ENCODE measurements at regions not wholly inside any gene's neighbourhood (a gene's known extent, or its start where the extent isn't known, plus 50 kb on each side); places are given as distances from the start of the nearest gene placed in this dataset.

- no peak overlapping the region for H3K27ac Mint-ChIP-seq
- H3K4me1 Mint-ChIP-seq = 0 out of 2 replicates have a peak, but pooled peaks cover 2% of the 10 kb centered on the region
- no peak for ATAC-seq
- no peak overlapping the region for H3K4me3 Mint-ChIP-seq
- no peaks in the 10 kb centered on the region for H3K9me3 Mint-ChIP-seq
- ChIA-PET POLR2A (no interaction called here), CTCF (interaction anchor here (1.4 kb wide), 1 partner anchor 145 kb away, joined by 4 read pairs; no protein-coding TSS in a partner anchor)
- H3K36me3 Mint-ChIP-seq = no peaks in the 10 kb centered on the region
- no peaks in the 10 kb centered on the region for H3K27me3 Mint-ChIP-seq (ENCODE audit: low read depth)
- DNase-seq (ENCODE audit: low spot score) = no peak
- no peak for TF ChIP-seq ERG (CRISPR knock-in tag; IDR thresholded peaks at IDR 0.05)
- TF ChIP-seq GABPB1 (CRISPR knock-in tag; IDR thresholded peaks at IDR 0.05) = no peak
- TF ChIP-seq ATF2 (CRISPR knock-in tag; IDR thresholded peaks at IDR 0.05; ENCODE audit: borderline replicate concordance, low read depth) = no peak
- no peak for TF ChIP-seq ATF1 (CRISPR knock-in tag; IDR thresholded peaks at IDR 0.05)
- no peak for TF ChIP-seq SMAD4 (CRISPR knock-in tag; IDR thresholded peaks at IDR 0.05)
- TF ChIP-seq SP1 (CRISPR knock-in tag; conservative IDR thresholded peaks at IDR 0.05) = no peak
- no peak for TF ChIP-seq ZNF232 (CRISPR knock-in tag; IDR thresholded peaks at IDR 0.05)
- TF ChIP-seq IRF2 (CRISPR knock-in tag; IDR thresholded peaks at IDR 0.05; ENCODE audit: borderline replicate concordance, low read depth) = no peak
- no peak for TF ChIP-seq ZNF416 (CRISPR knock-in tag; IDR thresholded peaks at IDR 0.05)
- TF ChIP-seq, protein P1, sequence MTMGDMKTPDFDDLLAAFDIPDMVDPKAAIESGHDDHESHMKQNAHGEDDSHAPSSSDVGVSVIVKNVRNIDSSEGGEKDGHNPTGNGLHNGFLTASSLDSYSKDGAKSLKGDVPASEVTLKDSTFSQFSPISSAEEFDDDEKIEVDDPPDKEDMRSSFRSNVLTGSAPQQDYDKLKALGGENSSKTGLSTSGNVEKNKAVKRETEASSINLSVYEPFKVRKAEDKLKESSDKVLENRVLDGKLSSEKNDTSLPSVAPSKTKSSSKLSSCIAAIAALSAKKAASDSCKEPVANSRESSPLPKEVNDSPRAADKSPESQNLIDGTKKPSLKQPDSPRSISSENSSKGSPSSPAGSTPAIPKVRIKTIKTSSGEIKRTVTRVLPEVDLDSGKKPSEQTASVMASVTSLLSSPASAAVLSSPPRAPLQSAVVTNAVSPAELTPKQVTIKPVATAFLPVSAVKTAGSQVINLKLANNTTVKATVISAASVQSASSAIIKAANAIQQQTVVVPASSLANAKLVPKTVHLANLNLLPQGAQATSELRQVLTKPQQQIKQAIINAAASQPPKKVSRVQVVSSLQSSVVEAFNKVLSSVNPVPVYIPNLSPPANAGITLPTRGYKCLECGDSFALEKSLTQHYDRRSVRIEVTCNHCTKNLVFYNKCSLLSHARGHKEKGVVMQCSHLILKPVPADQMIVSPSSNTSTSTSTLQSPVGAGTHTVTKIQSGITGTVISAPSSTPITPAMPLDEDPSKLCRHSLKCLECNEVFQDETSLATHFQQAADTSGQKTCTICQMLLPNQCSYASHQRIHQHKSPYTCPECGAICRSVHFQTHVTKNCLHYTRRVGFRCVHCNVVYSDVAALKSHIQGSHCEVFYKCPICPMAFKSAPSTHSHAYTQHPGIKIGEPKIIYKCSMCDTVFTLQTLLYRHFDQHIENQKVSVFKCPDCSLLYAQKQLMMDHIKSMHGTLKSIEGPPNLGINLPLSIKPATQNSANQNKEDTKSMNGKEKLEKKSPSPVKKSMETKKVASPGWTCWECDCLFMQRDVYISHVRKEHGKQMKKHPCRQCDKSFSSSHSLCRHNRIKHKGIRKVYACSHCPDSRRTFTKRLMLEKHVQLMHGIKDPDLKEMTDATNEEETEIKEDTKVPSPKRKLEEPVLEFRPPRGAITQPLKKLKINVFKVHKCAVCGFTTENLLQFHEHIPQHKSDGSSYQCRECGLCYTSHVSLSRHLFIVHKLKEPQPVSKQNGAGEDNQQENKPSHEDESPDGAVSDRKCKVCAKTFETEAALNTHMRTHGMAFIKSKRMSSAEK (CRISPR knock-in tag; IDR thresholded peaks at IDR 0.05; ENCODE audit: borderline replicate concordance) = no peak
- TF ChIP-seq NFE2L1 (CRISPR knock-in tag; IDR thresholded peaks at IDR 0.05) = no peak
- no peak for TF ChIP-seq FOXK1 (CRISPR knock-in tag; IDR thresholded peaks at IDR 0.05)
- TF ChIP-seq, protein P2, sequence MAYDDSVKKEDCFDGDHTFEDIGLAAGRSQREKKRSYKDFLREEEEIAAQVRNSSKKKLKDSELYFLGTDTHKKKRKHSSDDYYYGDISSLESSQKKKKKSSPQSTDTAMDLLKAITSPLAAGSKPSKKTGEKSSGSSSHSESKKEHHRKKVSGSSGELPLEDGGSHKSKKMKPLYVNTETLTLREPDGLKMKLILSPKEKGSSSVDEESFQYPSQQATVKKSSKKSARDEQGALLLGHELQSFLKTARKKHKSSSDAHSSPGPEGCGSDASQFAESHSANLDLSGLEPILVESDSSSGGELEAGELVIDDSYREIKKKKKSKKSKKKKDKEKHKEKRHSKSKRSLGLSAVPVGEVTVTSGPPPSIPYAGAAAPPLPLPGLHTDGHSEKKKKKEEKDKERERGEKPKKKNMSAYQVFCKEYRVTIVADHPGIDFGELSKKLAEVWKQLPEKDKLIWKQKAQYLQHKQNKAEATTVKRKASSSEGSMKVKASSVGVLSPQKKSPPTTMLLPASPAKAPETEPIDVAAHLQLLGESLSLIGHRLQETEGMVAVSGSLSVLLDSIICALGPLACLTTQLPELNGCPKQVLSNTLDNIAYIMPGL (CRISPR knock-in tag; IDR thresholded peaks at IDR 0.05) = no peak
- TF ChIP-seq ZNF263 (CRISPR knock-in tag; IDR thresholded peaks at IDR 0.05; ENCODE audit: low read depth) = no peak
- TF ChIP-seq, protein P3, sequence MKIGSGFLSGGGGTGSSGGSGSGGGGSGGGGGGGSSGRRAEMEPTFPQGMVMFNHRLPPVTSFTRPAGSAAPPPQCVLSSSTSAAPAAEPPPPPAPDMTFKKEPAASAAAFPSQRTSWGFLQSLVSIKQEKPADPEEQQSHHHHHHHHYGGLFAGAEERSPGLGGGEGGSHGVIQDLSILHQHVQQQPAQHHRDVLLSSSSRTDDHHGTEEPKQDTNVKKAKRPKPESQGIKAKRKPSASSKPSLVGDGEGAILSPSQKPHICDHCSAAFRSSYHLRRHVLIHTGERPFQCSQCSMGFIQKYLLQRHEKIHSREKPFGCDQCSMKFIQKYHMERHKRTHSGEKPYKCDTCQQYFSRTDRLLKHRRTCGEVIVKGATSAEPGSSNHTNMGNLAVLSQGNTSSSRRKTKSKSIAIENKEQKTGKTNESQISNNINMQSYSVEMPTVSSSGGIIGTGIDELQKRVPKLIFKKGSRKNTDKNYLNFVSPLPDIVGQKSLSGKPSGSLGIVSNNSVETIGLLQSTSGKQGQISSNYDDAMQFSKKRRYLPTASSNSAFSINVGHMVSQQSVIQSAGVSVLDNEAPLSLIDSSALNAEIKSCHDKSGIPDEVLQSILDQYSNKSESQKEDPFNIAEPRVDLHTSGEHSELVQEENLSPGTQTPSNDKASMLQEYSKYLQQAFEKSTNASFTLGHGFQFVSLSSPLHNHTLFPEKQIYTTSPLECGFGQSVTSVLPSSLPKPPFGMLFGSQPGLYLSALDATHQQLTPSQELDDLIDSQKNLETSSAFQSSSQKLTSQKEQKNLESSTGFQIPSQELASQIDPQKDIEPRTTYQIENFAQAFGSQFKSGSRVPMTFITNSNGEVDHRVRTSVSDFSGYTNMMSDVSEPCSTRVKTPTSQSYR (CRISPR knock-in tag; IDR thresholded peaks at IDR 0.05) = no peak
These were observed 193.5 kb upstream of the SP8 start for GRCh38 chr7:20980232-20980631.
